Upper lobe of right lung (tissue), 1 donor: ENCODE measurements at regions not wholly inside any gene's neighbourhood (a gene's known extent, or its start where the extent isn't known, plus 50 kb on each side); places are given as distances from the start of the nearest gene placed in this dataset.

Source experiments
- ATAC-seq: fragments of 200-7000 bp; cut with Tn5 transposase; one replicate; pipeline ENCODE4 v1.9.1; 2020; ENCODE audit warnings: mild to moderate bottlenecking, moderate library complexity
- DNase-seq: peaks from one replicate; pipeline ENCODE4 v3.0.0-alpha.2; 2020
- H3K27ac ChIP-seq: fragments of 200-600 bp; one replicate; pipeline ENCODE4 v1.8.0; 2022
- H3K27me3 ChIP-seq: fragments of 200-600 bp; one replicate; pipeline ENCODE4 v1.8.0; 2022; ENCODE audit warnings: mild to moderate bottlenecking
- H3K36me3 ChIP-seq: fragments of 200-600 bp; one replicate; pipeline ENCODE4 v1.8.0; 2022
- H3K4me1 ChIP-seq: fragments of 200-600 bp; one replicate; pipeline ENCODE4 v1.8.0; 2022
- H3K4me3 ChIP-seq: fragments of 200-600 bp; one replicate; pipeline ENCODE4 v1.8.0; 2022; ENCODE audit warnings: mild to moderate bottlenecking
- H3K9me3 ChIP-seq: fragments of 200-600 bp; one replicate; pipeline ENCODE4 v1.8.0; 2022
- intact Hi-C: fragments of 100-400 bp; cut with DNase I; formaldehyde crosslinking; loops from one replicate; pipeline ENCODE4 v1.11.0; 2022
- TF ChIP-seq, protein P1 (sequence below): fragments of 200-600 bp; IDR thresholded peaks from one replicate; pipeline ENCODE4 v1.8.0; 2022; ENCODE audit warnings: antibody characterized with exemption
- donor health status: DM: no; HTN: yes; CAD: no; lungs with severe emphysema.

GRCh38 chr3:10762611-10763247 is 53.3 kb upstream of the SLC6A11 start:
- Histone ChIP-seq H3K4me1 (no peaks in the 10 kb centered on the region), H3K27ac (no peak overlapping the region), H3K9me3 (no peaks in the 10 kb centered on the region), H3K36me3 (no peaks in the 10 kb centered on the region), H3K27me3 (peaks cover 17% of the 10 kb centered on the region), H3K4me3 (no peak overlapping the region)
- intact Hi-C loops: no loop called here
- ATAC-seq (no peak), DNase-seq (no peak)
- TF ChIP-seq, protein P1, sequence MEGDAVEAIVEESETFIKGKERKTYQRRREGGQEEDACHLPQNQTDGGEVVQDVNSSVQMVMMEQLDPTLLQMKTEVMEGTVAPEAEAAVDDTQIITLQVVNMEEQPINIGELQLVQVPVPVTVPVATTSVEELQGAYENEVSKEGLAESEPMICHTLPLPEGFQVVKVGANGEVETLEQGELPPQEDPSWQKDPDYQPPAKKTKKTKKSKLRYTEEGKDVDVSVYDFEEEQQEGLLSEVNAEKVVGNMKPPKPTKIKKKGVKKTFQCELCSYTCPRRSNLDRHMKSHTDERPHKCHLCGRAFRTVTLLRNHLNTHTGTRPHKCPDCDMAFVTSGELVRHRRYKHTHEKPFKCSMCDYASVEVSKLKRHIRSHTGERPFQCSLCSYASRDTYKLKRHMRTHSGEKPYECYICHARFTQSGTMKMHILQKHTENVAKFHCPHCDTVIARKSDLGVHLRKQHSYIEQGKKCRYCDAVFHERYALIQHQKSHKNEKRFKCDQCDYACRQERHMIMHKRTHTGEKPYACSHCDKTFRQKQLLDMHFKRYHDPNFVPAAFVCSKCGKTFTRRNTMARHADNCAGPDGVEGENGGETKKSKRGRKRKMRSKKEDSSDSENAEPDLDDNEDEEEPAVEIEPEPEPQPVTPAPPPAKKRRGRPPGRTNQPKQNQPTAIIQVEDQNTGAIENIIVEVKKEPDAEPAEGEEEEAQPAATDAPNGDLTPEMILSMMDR: no peak

DNA sequence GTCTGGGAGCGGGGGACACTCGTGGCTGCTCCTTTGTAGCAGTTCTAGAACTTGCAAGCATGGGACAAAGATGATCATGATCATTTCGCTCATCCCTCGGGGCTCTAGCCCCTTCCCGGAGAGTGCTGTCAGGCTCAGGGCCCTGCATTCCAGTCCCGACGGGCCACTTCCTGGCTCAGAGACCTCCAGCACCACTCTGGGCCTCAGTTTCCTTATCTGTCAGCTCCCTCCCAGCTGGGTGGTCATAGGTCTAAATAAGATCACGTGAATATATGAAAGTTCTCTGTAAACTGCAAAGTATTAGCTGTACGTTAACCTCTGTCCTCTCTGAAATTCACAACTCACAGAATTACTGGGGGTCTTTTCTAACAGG is 52.8 kb upstream of the SLC6A11 start:
- TF ChIP-seq, protein P1: no peak
- no peak overlapping the region for H3K27ac ChIP-seq
- DNase-seq: no peak
- no peaks in the 10 kb centered on the region for H3K9me3 ChIP-seq
- no peaks in the 10 kb centered on the region for H3K36me3 ChIP-seq
- H3K4me1 ChIP-seq: no peaks in the 10 kb centered on the region
- no peak overlapping the region for H3K4me3 ChIP-seq
- intact Hi-C loops: no loop called here
- ATAC-seq: no peak
- H3K27me3 ChIP-seq: peaks cover 17% of the 10 kb centered on the region

- Histone ChIP-seq H3K4me1 (no peaks in the 10 kb centered on the region), H3K27ac (no peak overlapping the region), H3K27me3 (peaks cover 17% of the 10 kb centered on the region), H3K9me3 (no peaks in the 10 kb centered on the region), H3K4me3 (no peak overlapping the region), H3K36me3 (no peaks in the 10 kb centered on the region)
- intact Hi-C loops: no loop called here
- ATAC-seq (peak; percentile 5), DNase-seq (no peak)
- TF ChIP-seq, protein P1: no peak
These were observed 52.2 kb upstream of the SLC6A11 start for GRCh38 chr3:10763817-10764258.

- intact Hi-C loops: no loop called here
These were observed 51.6 kb upstream of the SLC6A11 start for GRCh38 chr3:10764259-10765051.

GRCh38 chr3:10766049-10766705 is 49.9 kb upstream of the SLC6A11 start:
- Histone ChIP-seq H3K36me3 (no peaks in the 10 kb centered on the region), H3K27ac (no peak overlapping the region), H3K4me1 (no peaks in the 10 kb centered on the region), H3K9me3 (no peaks in the 10 kb centered on the region), H3K4me3 (no peak overlapping the region), H3K27me3 (peaks cover 22% of the 10 kb centered on the region)
- DNase-seq (no peak), ATAC-seq (no peak)
- TF ChIP-seq, protein P1: no peak
- intact Hi-C loops: no loop called here

More at GRCh38 chr3:10764259-10765051, 51.6 kb upstream of the SLC6A11 start:
- no peaks in the 10 kb centered on the region for H3K36me3 ChIP-seq
- no peak overlapping the region for H3K27ac ChIP-seq
- no peaks in the 10 kb centered on the region for H3K9me3 ChIP-seq
- no peak overlapping the region for H3K4me3 ChIP-seq
- H3K4me1 ChIP-seq: no peaks in the 10 kb centered on the region
- peaks cover 20% of the 10 kb centered on the region for H3K27me3 ChIP-seq
- no peak for ATAC-seq
- DNase-seq: no peak
- TF ChIP-seq, protein P1: no peak
